CD4-positive, alpha-beta T cell treated with Interleukin-1 beta for 1 hour (primary cell): ENCODE measurements at regions not wholly inside any gene's neighbourhood (a gene's known extent, or its start where the extent isn't known, plus 50 kb on each side); places are given as distances from the start of the nearest gene placed in this dataset.
"Not testable (repeated sequence)": the region's sequence is repeated elsewhere in the genome, so short reads cannot be mapped to it uniquely, and the experiment has no call there.

Experiments used
- DNase-seq, 2 donors: peaks; one replicate each; pipeline ENCODE4 v3.0.0-alpha.2; 2020 to 2022

- DNase-seq, result peak in 1 of 2 donors; percentile 40
These were observed 96.2 kb downstream of the BDH1 start for GRCh38 chr3:197459571-197459970.

DNA sequence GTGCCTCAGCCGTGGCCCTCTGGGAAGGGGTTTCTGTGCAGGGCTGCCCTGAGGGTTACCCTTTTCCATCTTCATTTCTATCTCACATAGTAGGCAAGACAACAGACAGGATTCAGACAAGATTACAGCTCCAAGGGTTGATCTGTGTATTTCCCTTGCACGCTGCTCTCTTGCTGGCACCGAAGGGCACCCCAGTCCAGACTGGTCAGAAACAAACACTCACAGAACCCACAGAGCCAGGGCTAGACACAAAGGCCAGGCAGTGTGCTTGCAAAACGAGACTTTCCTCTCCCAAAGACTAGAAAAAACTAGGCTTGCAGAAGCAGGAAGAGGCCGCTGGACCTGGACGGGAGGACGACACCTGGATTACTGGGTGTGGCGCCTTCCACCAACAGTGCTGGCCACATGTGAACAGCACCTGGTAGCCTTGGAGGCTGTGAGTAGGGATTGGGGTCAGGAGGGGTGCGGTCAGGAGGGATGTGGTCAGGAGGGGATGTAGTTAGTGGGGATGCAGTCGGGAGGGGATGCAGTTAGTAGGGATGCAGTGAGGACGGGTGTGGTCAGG lies 96.8 kb downstream of the BDH1 start:
- no peak for DNase-seq

DNA sequence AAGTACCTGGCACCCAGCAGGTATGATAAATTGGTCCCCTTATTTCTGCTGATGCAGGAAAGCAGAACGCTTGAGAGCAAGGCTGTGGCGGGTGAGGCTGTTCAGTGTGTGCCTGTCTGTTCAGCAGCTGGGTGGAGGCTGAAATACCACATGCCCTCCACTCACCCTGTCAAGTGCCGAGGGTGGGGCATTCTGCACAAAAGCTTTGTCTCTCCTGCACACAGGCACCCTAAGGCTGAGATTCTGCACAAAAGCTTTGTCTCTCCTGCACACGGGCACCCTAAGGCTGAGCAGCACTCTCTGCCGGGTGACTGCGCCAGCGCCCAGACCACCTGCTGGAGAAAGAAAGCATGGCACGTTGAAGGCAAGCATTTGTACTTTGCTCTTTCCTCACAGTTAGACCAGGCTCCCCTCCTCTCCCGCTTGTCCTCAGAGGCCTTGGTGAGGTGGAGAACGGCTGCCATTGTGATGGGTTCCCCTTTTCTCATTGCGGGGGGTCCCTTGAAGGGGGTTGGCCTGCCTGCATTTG lies 97.5 kb downstream of the BDH1 start:
- DNase-seq, result peak in 1 of 2 donors; percentile 25

GRCh38 chr3:197456261-197457091 lies 99.3 kb downstream of the BDH1 start:
- peak; percentile 30 to 38 for DNase-seq

GRCh38 chr3:197454841-197455240 lies 100.9 kb downstream of the BDH1 start:
- not testable (repeated sequence) for DNase-seq

GRCh38 chr3:197454014-197454413 lies 101.8 kb downstream of the BDH1 start:
- DNase-seq, result peak in 1 of 2 donors; percentile 5

- DNase-seq, result no peak
These were observed 105.0 kb downstream of the BDH1 start for GRCh38 chr3:197450810-197451209.

DNA sequence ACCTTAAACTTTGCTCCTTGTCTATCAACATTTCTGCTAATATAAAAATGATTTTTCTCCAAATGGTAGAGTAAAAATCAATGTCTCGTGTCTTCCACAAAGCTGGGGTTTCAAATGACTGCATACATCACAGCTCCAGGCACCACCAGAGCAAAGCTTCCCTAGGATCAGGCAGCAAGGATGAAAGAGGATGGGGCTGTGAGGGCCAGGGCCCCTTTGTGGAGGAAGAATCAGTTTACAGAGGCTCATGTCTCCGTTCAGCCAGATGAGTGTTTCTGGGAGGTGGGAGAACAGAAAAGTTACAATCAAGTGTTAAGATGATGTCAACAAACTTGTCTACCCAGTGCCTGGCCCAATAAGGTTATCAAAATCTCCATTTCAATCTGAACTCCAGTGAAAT lies 105.5 kb downstream of the BDH1 start:
- DNase-seq, result no peak

- DNase-seq, result not testable (repeated sequence)
These were observed 106.6 kb downstream of the BDH1 start for GRCh38 chr3:197449181-197449580.

- DNase-seq, result not testable (repeated sequence)
These were observed 108.0 kb downstream of the BDH1 start for GRCh38 chr3:197447781-197448180.

GRCh38 chr3:197447057-197447456 lies 108.7 kb downstream of the BDH1 start:
- DNase-seq, result no peak

- DNase-seq, result no peak
These were observed 109.1 kb downstream of the BDH1 start for GRCh38 chr3:197446700-197447056.

DNA sequence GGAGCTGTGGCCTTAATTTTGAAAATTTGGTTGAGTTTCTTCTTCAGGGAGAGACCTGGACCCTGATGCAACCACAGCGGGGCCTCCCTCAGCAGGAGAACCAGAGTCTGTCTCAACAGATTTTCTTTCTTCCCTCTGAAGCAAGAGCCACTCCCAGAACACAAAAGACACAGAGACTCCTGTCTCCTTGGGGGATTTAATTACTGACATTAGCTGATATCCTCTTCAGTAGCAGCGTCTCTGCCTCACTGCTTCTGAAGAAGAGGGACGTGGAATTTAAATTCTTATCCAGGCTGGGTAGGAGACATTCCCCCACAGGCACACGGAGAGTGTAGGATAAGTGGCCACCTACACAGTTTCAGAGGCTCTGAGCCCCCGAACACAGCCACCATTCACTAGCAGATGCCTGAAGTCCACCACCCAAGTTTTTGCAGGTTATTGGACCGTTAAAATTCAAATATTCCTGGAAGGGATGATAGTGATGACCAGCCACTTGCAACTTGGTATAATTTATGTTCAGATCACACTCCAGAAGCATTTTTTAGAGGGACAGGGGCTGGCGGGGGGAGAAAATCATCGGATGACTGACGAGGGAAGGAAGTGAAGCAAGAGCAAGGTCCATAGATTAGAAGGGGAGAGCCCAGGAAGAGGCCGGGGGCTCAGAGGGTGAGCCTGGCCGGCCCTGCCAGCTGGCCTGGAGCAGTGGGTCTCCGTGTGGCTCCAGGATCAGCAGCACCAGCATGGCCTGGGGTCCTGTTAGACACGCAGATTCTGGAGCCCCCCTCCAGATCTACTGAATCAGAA lies 109.7 kb downstream of the BDH1 start:
- no peak for DNase-seq

GRCh38 chr3:197444793-197445379 lies 110.9 kb downstream of the BDH1 start:
- DNase-seq, result no peak

DNA sequence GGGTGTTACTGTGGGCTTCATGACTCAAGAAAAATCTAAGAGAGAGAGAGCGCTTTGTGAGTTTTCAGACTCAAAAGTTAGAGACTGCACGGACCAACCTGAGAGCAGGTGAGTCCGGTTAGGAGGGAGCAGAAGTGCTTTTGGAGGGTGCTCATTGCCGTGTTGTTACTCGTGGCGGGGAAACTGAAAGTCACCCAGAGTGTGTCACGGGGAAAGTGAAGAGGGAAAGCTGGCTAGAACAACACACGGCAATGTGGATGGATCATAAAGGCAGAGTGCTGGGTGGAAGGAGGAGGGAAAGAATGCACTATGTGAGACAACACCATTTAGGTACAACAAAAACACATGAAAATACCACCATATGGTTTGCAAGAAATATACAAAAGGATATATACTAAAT lies 112.3 kb downstream of the BDH1 start:
- no peak for DNase-seq

GRCh38 chr3:197440717-197441303 lies 115.0 kb downstream of the BDH1 start:
- no peak for DNase-seq

GRCh38 chr3:197438906-197439305 lies 116.9 kb downstream of the BDH1 start:
- no peak for DNase-seq

GRCh38 chr3:197435426-197435825 lies 120.3 kb downstream of the BDH1 start:
- DNase-seq, result no peak

GRCh38 chr3:197434830-197435229 lies 120.9 kb downstream of the BDH1 start:
- DNase-seq, result no peak

DNA sequence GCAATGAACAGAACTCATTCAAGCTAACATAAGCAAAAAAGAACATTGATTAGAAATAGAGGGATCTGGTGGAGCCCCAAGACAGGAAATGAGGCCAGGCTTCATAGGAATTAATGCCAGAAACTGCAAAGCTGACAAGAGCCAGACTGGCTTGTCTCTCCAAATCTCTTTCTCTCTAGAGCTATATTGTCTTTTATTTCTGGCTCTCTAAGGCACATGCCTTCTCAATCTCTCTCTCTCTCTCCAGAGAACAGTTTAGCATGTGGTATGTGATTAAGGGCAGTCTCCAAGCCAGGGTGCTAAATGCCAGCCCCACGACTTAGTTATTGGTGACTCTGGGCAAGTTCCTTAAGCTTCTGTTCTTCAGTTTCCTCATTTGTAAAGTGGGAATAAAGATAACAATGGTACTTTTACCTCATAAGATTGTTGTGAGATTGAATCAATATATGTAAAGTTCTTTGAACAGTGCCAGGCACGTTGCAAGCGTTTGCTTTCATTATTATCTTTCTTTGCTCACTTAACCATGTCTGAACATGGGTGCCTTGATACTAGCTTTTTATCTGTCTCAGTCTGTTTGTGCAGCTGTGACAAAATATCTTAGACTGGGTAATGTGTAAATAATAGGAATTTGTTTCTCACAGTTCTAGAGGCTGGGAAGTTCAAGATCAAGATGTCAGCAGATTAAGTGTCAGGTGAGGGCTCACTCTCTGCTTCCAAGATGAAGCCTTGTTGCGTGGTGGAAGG lies 123.2 kb downstream of the BDH1 start:
- no peak for DNase-seq

GRCh38 chr3:197431346-197431910 lies 124.3 kb downstream of the BDH1 start:
- no peak for DNase-seq

DNA sequence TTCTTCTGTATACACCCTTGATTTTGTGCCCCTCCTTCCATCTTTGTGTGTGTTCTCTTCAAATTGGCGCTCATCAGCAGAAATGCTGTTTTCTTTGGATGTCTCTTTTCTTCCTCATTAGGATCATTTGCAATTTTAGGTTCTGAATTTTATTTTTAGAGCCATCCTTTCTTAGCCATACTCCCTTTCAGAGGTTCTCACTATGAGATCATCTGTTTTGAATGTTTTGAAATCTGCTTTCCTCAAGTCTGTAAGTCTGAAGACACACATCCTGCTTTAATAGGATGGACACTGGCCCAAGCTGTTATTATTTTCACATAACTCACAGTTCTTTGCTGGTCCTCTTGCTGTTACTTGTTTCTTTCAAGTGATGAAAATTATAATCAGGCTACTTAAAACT lies 124.8 kb downstream of the BDH1 start:
- no peak for DNase-seq
